Erythroblast (primary cell): ENCODE measurements at regions not wholly inside any gene's neighbourhood (a gene's known extent, or its start where the extent isn't known, plus 50 kb on each side); places are given as distances from the start of the nearest gene placed in this dataset.

ENCODE experiments used
- GATA1 ChIP-seq: IDR thresholded peaks from 2 replicates; pipeline ENCODE4 v1.6.1; 2011; ENCODE audit warnings: low read depth, mild to moderate bottlenecking, control low read depth, low read length, moderate library complexity
- POLR2A ChIP-seq: IDR thresholded peaks from 2 replicates; pipeline ENCODE4 v1.6.1; 2011; ENCODE audit warnings: mild to moderate bottlenecking, low read length

DNA sequence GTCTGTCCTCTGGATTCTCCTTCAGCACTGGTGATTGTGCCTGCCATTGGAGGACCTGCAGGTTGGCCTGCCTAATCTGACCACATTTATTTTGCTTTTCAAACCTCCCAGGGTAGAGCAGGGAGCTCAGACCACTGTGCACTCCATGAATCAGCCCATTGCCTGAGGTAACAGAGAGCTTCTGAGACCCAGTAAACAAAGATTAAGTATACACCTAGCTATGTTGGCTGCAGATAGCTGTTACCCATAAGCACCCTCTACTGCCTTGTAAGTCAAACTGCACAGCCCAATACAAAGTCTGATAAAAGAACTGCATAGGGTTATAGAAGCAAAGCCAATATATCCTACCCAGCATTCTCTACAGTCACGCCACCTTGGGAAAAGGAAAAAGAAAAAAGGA lies 338.7 kb downstream of the HTR1B start:
- TF ChIP-seq POLR2A (no peak), GATA1 (no peak)
